ENCODE measurements at regions not wholly inside any gene's neighbourhood (a gene's known extent, or its start where the extent isn't known, plus 50 kb on each side); places are given as distances from the start of the nearest gene placed in this dataset.

GRCh38 chr10:53122281-53122680 is 349.7 kb upstream of the MBL2 start:
- DNase-seq, result no peak
- no peak overlapping the region for H3K4me3 ChIP-seq (ENCODE audit: low read depth, low read length)
- no peaks in the 10 kb centered on the region for H3K4me1 ChIP-seq
- H3K9me3 ChIP-seq, result peaks cover 6% of the 10 kb centered on the region; the same call in 1 of the 2 replicates
- Mint-ChIP-seq H3K4me3 (ENCODE audit: unreplicated experiment) (no peak overlapping the region), H3K9me3 (ENCODE audit: unreplicated experiment) (peaks cover 10% of the 10 kb centered on the region), H3K36me3 (ENCODE audit: insufficient read depth, unreplicated experiment) (no peaks in the 10 kb centered on the region), H3K27me3 (ENCODE audit: insufficient read depth, unreplicated experiment) (no peaks in the 10 kb centered on the region), H3K4me1 (ENCODE audit: low read depth, unreplicated experiment) (peaks cover 7% of the 10 kb centered on the region), H3K27ac (ENCODE audit: unreplicated experiment) (no peak overlapping the region)
- intact Hi-C loops (cut with micrococcal nuclease; ENCODE audit: unreplicated experiment), result no loop called here
- ChIA-PET CTCF (no interaction called here), POLR2A (no interaction called here)
- no TSS peak for BruUV-seq (replicated peaks)
- H3K36me3 ChIP-seq (ENCODE audit: control insufficient read depth, insufficient read depth, low read length), result no peaks in the 10 kb centered on the region
- TF ChIP-seq CTCF (IDR thresholded peaks at IDR 0.05; ENCODE audit: insufficient read depth in 1 of 2, low read depth in 1 of 2, low read length in 1 of 2, severe bottlenecking in 1 of 2, unreplicated experiment in 1 of 2), result no peak
- H3K27me3 ChIP-seq (replicated peaks; ENCODE audit: control insufficient read depth, insufficient read depth, low read length), result no peaks in the 10 kb centered on the region

GRCh38 chr10:53115660-53116059 is 343.1 kb upstream of the MBL2 start:
- no peak for TF ChIP-seq CTCF (IDR thresholded peaks at IDR 0.05; ENCODE audit: insufficient read depth in 1 of 2, low read depth in 1 of 2, low read length in 1 of 2, severe bottlenecking in 1 of 2, unreplicated experiment in 1 of 2)
- no TSS peak for BruUV-seq (replicated peaks)
- H3K27me3 ChIP-seq (replicated peaks; ENCODE audit: control insufficient read depth, insufficient read depth, low read length), result no peaks in the 10 kb centered on the region
- H3K4me1 ChIP-seq, result no peaks in the 10 kb centered on the region
- ChIA-PET POLR2A (no interaction called here), CTCF (no interaction called here)
- H3K9me3 ChIP-seq, result peaks cover 10% of the 10 kb centered on the region
- DNase-seq, result no peak
- H3K27ac Mint-ChIP-seq (ENCODE audit: unreplicated experiment), result no peak overlapping the region
- H3K36me3 ChIP-seq (ENCODE audit: control insufficient read depth, insufficient read depth, low read length), result no peaks in the 10 kb centered on the region
- no peak overlapping the region for H3K4me3 Mint-ChIP-seq (ENCODE audit: unreplicated experiment)
- H3K4me1 Mint-ChIP-seq (ENCODE audit: low read depth, unreplicated experiment), result no peaks in the 10 kb centered on the region
- H3K36me3 Mint-ChIP-seq (ENCODE audit: insufficient read depth, unreplicated experiment), result no peaks in the 10 kb centered on the region
- peaks cover 34% of the 10 kb centered on the region for H3K9me3 Mint-ChIP-seq (ENCODE audit: unreplicated experiment)
- H3K4me3 ChIP-seq (ENCODE audit: low read depth, low read length), result no peak overlapping the region
- H3K27me3 Mint-ChIP-seq (ENCODE audit: insufficient read depth, unreplicated experiment), result no peaks in the 10 kb centered on the region
- intact Hi-C loops (cut with micrococcal nuclease; ENCODE audit: unreplicated experiment), result no loop called here

- H3K9me3 ChIP-seq, result no peaks in the 10 kb centered on the region; the same call in 1 of the 2 replicates
- no peak overlapping the region for H3K27ac Mint-ChIP-seq (ENCODE audit: unreplicated experiment)
- CTCF ChIA-PET, result no interaction called here
- intact Hi-C loops (cut with micrococcal nuclease; ENCODE audit: unreplicated experiment), result no loop called here
- no peaks in the 10 kb centered on the region for H3K27me3 Mint-ChIP-seq (ENCODE audit: insufficient read depth, unreplicated experiment)
- POLR2A ChIA-PET, result no interaction called here
- TF ChIP-seq CTCF (IDR thresholded peaks at IDR 0.05; ENCODE audit: insufficient read depth in 1 of 2, low read depth in 1 of 2, low read length in 1 of 2, severe bottlenecking in 1 of 2, unreplicated experiment in 1 of 2), result no peak
- peaks cover 15% of the 10 kb centered on the region for H3K4me1 Mint-ChIP-seq (ENCODE audit: low read depth, unreplicated experiment)
- H3K36me3 Mint-ChIP-seq (ENCODE audit: insufficient read depth, unreplicated experiment), result no peaks in the 10 kb centered on the region
- peaks cover 11% of the 10 kb centered on the region for H3K4me1 ChIP-seq
- H3K36me3 ChIP-seq (ENCODE audit: control insufficient read depth, insufficient read depth, low read length), result no peaks in the 10 kb centered on the region
- peaks cover 39% of the 10 kb centered on the region for H3K9me3 Mint-ChIP-seq (ENCODE audit: unreplicated experiment)
- BruUV-seq (replicated peaks), result no TSS peak
- no peak overlapping the region for H3K4me3 Mint-ChIP-seq (ENCODE audit: unreplicated experiment)
- no peak overlapping the region for H3K4me3 ChIP-seq (ENCODE audit: low read depth, low read length)
- H3K27me3 ChIP-seq (replicated peaks; ENCODE audit: control insufficient read depth, insufficient read depth, low read length), result no peaks in the 10 kb centered on the region
- DNase-seq, result peak in 1 of 2 experiments; percentile 37
Measured at GRCh38 chr10:53111529-53111928, 338.9 kb upstream of the MBL2 start.
